VCaP (cell line): ENCODE measurements at regions not wholly inside any gene's neighbourhood (a gene's known extent, or its start where the extent isn't known, plus 50 kb on each side); places are given as distances from the start of the nearest gene placed in this dataset.

ENCODE experiments used
- H3K27ac ChIP-seq: fragments of 450-650 bp; 2 replicates; pipeline ENCODE4 v1.5.1; 2017
- CTCF ChIP-seq: fragments of 450-650 bp; conservative IDR thresholded peaks from 2 replicates; pipeline ENCODE4 v1.5.1; 2017; ENCODE audit warnings: mild to moderate bottlenecking, moderate library complexity

- TF ChIP-seq CTCF = no peak
- H3K27ac ChIP-seq = no peak overlapping the region
These were observed 58.3 kb downstream of the C11orf87 start for GRCh38 chr11:109480251-109480650.

GRCh38 chr11:109486129-109486528, 64.1 kb downstream of the C11orf87 start:
- no peak for TF ChIP-seq CTCF
- no peak overlapping the region for H3K27ac ChIP-seq

GRCh38 chr11:109490953-109491635, 69.1 kb downstream of the C11orf87 start:
- no peak for TF ChIP-seq CTCF
- no peak overlapping the region for H3K27ac ChIP-seq

GRCh38 chr11:109506115-109506514, 84.1 kb downstream of the C11orf87 start:
- H3K27ac ChIP-seq = no peak overlapping the region
- TF ChIP-seq CTCF = no peak

GRCh38 chr11:109507331-109507730, 85.3 kb downstream of the C11orf87 start:
- no peak overlapping the region for H3K27ac ChIP-seq
- TF ChIP-seq CTCF = no peak

- no peak overlapping the region for H3K27ac ChIP-seq
- no peak for TF ChIP-seq CTCF
These were observed 86.0 kb downstream of the C11orf87 start for GRCh38 chr11:109507836-109508561.

- no peak for TF ChIP-seq CTCF
- H3K27ac ChIP-seq = no peak overlapping the region
These were observed 87.0 kb downstream of the C11orf87 start for GRCh38 chr11:109508943-109509342.
